GM23248 (cell line): ENCODE measurements at regions not wholly inside any gene's neighbourhood (a gene's known extent, or its start where the extent isn't known, plus 50 kb on each side); places are given as distances from the start of the nearest gene placed in this dataset.

Experiments
- EZH2 ChIP-seq: fragments of 200-600 bp; sonication (generic); IDR thresholded peaks from 2 replicates; pipeline ENCODE4 v1.6.1; 2018; ENCODE audit warnings: antibody characterized with exemption, mild to moderate bottlenecking; ENCODE audit not compliant: insufficient read depth, poor library complexity, severe bottlenecking
- EZH2phosphoT487 ChIP-seq: fragments of 200-600 bp; sonication (generic); IDR thresholded peaks from 2 replicates; pipeline ENCODE4 v1.6.1; 2018; ENCODE audit warnings: antibody characterized with exemption, moderate library complexity, mild to moderate bottlenecking, low read depth; ENCODE audit not compliant: insufficient read depth

- TF ChIP-seq EZH2phosphoT487 (no peak), EZH2 (no peak)
These were observed 291.3 kb downstream of the RRAGC start for GRCh38 chr1:38568061-38568857.
